MM.1S (cell line): ENCODE measurements at regions not wholly inside any gene's neighbourhood (a gene's known extent, or its start where the extent isn't known, plus 50 kb on each side); places are given as distances from the start of the nearest gene placed in this dataset.

ENCODE experiments used
- DNase-seq: peaks from one replicate; pipeline ENCODE4 v3.0.0-alpha.2; 2015
- H2AFZ ChIP-seq: fragments of 300-600 bp; sonication (generic); 2 replicates; pipeline ENCODE4 v1.6.0; 2016; ENCODE audit warnings: antibody characterized with exemption, low read length
- H3F3A ChIP-seq: fragments of 300-600 bp; sonication (generic); 2 replicates; pipeline ENCODE4 v1.6.1; 2016; ENCODE audit warnings: mild to moderate bottlenecking, antibody characterized with exemption, low read length, moderate library complexity, mixed read lengths; ENCODE audit not compliant: insufficient read depth
- H3K27ac ChIP-seq: fragments of 300-600 bp; sonication (generic); 2 replicates; pipeline ENCODE4 v1.5.1; 2016; ENCODE audit warnings: mild to moderate bottlenecking, low read length
- H3K27me3 ChIP-seq: fragments of 300-600 bp; sonication (generic); replicated peaks from 2 replicates; pipeline ENCODE4 v1.6.0; 2016; ENCODE audit warnings: low read length; ENCODE audit not compliant: insufficient read depth
- H3K36me3 ChIP-seq: fragments of 300-600 bp; sonication (generic); replicated peaks from 2 replicates; pipeline ENCODE4 v1.6.1; 2016; ENCODE audit warnings: mild to moderate bottlenecking, low read length, mixed read lengths; ENCODE audit not compliant: insufficient read depth
- H3K4me1 ChIP-seq: fragments of 300-600 bp; sonication (generic); 2 replicates; pipeline ENCODE4 v1.6.1; 2016; ENCODE audit warnings: low read length, mixed read lengths
- H3K4me2 ChIP-seq: fragments of 300-600 bp; sonication (generic); 2 replicates; pipeline ENCODE4 v1.6.0; 2016; ENCODE audit warnings: low read depth, low read length
- H3K4me3 ChIP-seq: fragments of 300-600 bp; sonication (generic); 2 replicates; pipeline ENCODE4 v1.5.1; 2016; ENCODE audit warnings: low read length, mixed read lengths
- H3K79me2 ChIP-seq: fragments of 300-600 bp; sonication (generic); 2 replicates; pipeline ENCODE4 v1.6.1; 2016; ENCODE audit warnings: mixed run types, low read length, mixed read lengths
- H3K9ac ChIP-seq: fragments of 300-600 bp; sonication (generic); 2 replicates; pipeline ENCODE4 v1.6.1; 2016; ENCODE audit warnings: low read length, mixed read lengths
- H3K9me2 ChIP-seq: fragments of 300-600 bp; sonication (generic); replicated peaks from 2 replicates; pipeline ENCODE4 v1.6.1; 2016; ENCODE audit warnings: mild to moderate bottlenecking, low read length, mixed read lengths; ENCODE audit not compliant: insufficient read depth
- H3K9me3 ChIP-seq: fragments of 300-600 bp; sonication (generic); replicated peaks from 2 replicates; pipeline ENCODE4 v1.6.1; 2016; ENCODE audit warnings: mild to moderate bottlenecking, low read length, mixed read lengths; ENCODE audit not compliant: insufficient read depth
- H4K20me1 ChIP-seq: fragments of 300-600 bp; sonication (generic); 2 replicates; pipeline ENCODE4 v1.6.1; 2016; ENCODE audit warnings: mild to moderate bottlenecking, low read length, moderate library complexity, mixed read lengths; ENCODE audit not compliant: insufficient read depth
- EZH2 ChIP-seq: fragments of 300-600 bp; sonication (generic); optimal IDR thresholded peaks from 2 replicates; pipeline ENCODE3; 2017; ENCODE audit warnings: low read depth, mild to moderate bottlenecking, antibody characterized with exemption, low read length, mixed read lengths
- EZH2phosphoT487 ChIP-seq: fragments of 300-600 bp; sonication (generic); IDR thresholded peaks from 2 replicates; pipeline ENCODE4 v1.6.1; 2018; ENCODE audit warnings: antibody characterized with exemption, low read length
- TF ChIP-seq, protein P1 (sequence below): fragments of 300-600 bp; sonication (generic); IDR thresholded peaks from 2 replicates; pipeline ENCODE4 v1.5.1; 2016; ENCODE audit warnings: antibody characterized with exemption, low read length, mixed read lengths

- TF ChIP-seq EZH2phosphoT487: no peak
- no peak for TF ChIP-seq EZH2
- TF ChIP-seq, protein P1, sequence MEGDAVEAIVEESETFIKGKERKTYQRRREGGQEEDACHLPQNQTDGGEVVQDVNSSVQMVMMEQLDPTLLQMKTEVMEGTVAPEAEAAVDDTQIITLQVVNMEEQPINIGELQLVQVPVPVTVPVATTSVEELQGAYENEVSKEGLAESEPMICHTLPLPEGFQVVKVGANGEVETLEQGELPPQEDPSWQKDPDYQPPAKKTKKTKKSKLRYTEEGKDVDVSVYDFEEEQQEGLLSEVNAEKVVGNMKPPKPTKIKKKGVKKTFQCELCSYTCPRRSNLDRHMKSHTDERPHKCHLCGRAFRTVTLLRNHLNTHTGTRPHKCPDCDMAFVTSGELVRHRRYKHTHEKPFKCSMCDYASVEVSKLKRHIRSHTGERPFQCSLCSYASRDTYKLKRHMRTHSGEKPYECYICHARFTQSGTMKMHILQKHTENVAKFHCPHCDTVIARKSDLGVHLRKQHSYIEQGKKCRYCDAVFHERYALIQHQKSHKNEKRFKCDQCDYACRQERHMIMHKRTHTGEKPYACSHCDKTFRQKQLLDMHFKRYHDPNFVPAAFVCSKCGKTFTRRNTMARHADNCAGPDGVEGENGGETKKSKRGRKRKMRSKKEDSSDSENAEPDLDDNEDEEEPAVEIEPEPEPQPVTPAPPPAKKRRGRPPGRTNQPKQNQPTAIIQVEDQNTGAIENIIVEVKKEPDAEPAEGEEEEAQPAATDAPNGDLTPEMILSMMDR: no peak
- no peak overlapping the region for H3K4me3 ChIP-seq
- H3F3A ChIP-seq: no peaks in the 10 kb centered on the region
- H3K9me3 ChIP-seq: no peaks in the 10 kb centered on the region
- H3K79me2 ChIP-seq: no peaks in the 10 kb centered on the region
- H4K20me1 ChIP-seq: no peaks in the 10 kb centered on the region
- H3K27me3 ChIP-seq: no peaks in the 10 kb centered on the region
- no peak overlapping the region for H3K9ac ChIP-seq
- H3K36me3 ChIP-seq: no peaks in the 10 kb centered on the region
- H3K4me2 ChIP-seq: no peak overlapping the region
- H3K27ac ChIP-seq: no peak overlapping the region
- no peaks in the 10 kb centered on the region for H3K9me2 ChIP-seq
- no peak overlapping the region for H2AFZ ChIP-seq
- H3K4me1 ChIP-seq: no peaks in the 10 kb centered on the region
- DNase-seq: no peak
Observed at GRCh38 chr13:80131204-80131603, 209.7 kb downstream of the SPRY2 start.

GRCh38 chr13:80126389-80127068 lies 214.4 kb downstream of the SPRY2 start:
- Histone ChIP-seq H3K4me1 (no peaks in the 10 kb centered on the region), H3K9ac (no peak overlapping the region), H3K79me2 (no peaks in the 10 kb centered on the region), H3K27ac (no peak overlapping the region), H3K36me3 (no peaks in the 10 kb centered on the region), H3K27me3 (no peaks in the 10 kb centered on the region), H3K9me2 (no peaks in the 10 kb centered on the region), H3F3A (no peaks in the 10 kb centered on the region), H4K20me1 (no peaks in the 10 kb centered on the region), H2AFZ (no peak overlapping the region), H3K9me3 (no peaks in the 10 kb centered on the region), H3K4me2 (no peak overlapping the region), H3K4me3 (no peak overlapping the region)
- no peak for DNase-seq
- TF ChIP-seq, protein P1: no peak
- TF ChIP-seq EZH2: no peak
- TF ChIP-seq EZH2phosphoT487: no peak

GRCh38 chr13:80123945-80124344 lies 217.0 kb downstream of the SPRY2 start:
- no peaks in the 10 kb centered on the region for H3K36me3 ChIP-seq
- no peaks in the 10 kb centered on the region for H3K79me2 ChIP-seq
- H3K9ac ChIP-seq: no peak overlapping the region
- no peaks in the 10 kb centered on the region for H3K9me3 ChIP-seq
- no peak overlapping the region for H3K4me3 ChIP-seq
- no peak overlapping the region for H2AFZ ChIP-seq
- no peak overlapping the region for H3K27ac ChIP-seq
- DNase-seq: no peak
- no peaks in the 10 kb centered on the region for H3K4me1 ChIP-seq
- H4K20me1 ChIP-seq: no peaks in the 10 kb centered on the region
- no peaks in the 10 kb centered on the region for H3K27me3 ChIP-seq
- H3K4me2 ChIP-seq: no peak overlapping the region
- TF ChIP-seq, protein P1: no peak
- no peak for TF ChIP-seq EZH2
- no peak for TF ChIP-seq EZH2phosphoT487
- no peaks in the 10 kb centered on the region for H3K9me2 ChIP-seq
- no peaks in the 10 kb centered on the region for H3F3A ChIP-seq
